SK-N-SH (cell line): ENCODE measurements at regions not wholly inside any gene's neighbourhood (a gene's known extent, or its start where the extent isn't known, plus 50 kb on each side); places are given as distances from the start of the nearest gene placed in this dataset.
"Not testable (repeated sequence)": the region's sequence is repeated elsewhere in the genome, so short reads cannot be mapped to it uniquely, and the experiment has no call there.

Experiments used
- CTCF ChIA-PET: fragments of 300-600, 350-600 bp; formaldehyde crosslinking; extraction: SDS; loops from one replicate; lab custom pipeline; 2021; lab: Yijun Ruan, JAX
- POLR2A ChIA-PET: fragments of 350-600 bp; sonication (Branson Sonifier 250); formaldehyde crosslinking; extraction: SDS; loops from one replicate; lab custom pipeline; 2020; ENCODE audit warnings: antibody characterized with exemption, inconsistent platforms; lab: Yijun Ruan, JAX
- DNase-seq: peaks from one replicate; pipeline ENCODE4 v3.0.0; 2012
- H2AFZ ChIP-seq: fragments of 200-600 bp; sonication (generic); 2 replicates; pipeline ENCODE4 v1.8.1; 2016; ENCODE audit warnings: antibody characterized with exemption, mild to moderate bottlenecking, low read depth
- H3F3A ChIP-seq: fragments of 200-600 bp; sonication (generic); replicated peaks from 2 replicates; pipeline ENCODE3; 2016; ENCODE audit warnings: antibody characterized with exemption, mild to moderate bottlenecking; ENCODE audit not compliant: insufficient read depth
- H3K27ac ChIP-seq, 2 experiments: fragments of 200-500 bp in 1 of 2; fragments of 200-600 bp in 1 of 2; sonication (Bioruptor generic) in 1 of 2; sonication (generic), shearing (Covaris generic) in 1 of 2; 2 replicates each; pipeline versions ENCODE4 v1.5.1 to v1.6.1; 2014 to 2016; ENCODE audit warnings: low read depth in 2 of 2, inconsistent platforms in 1 of 2, low read length in 1 of 2, mild to moderate bottlenecking in 1 of 2, mixed read lengths in 1 of 2
- H3K27me3 ChIP-seq: fragments of 200-600 bp; sonication (generic), shearing (Covaris generic); 2 replicates; pipeline ENCODE4 v1.6.1; 2016; ENCODE audit warnings: mixed run types; ENCODE audit not compliant: insufficient read depth
- H3K36me3 ChIP-seq, 2 experiments: fragments of 200-500 bp in 1 of 2; fragments of 200-600 bp in 1 of 2; sonication (Bioruptor generic) in 1 of 2; sonication (generic) in 1 of 2; replicated peaks in 1 of 2; 2 replicates each; pipeline versions ENCODE3 to v1.5.1; 2014 to 2016; ENCODE audit warnings: low read length in 1 of 2, mild to moderate bottlenecking in 1 of 2; ENCODE audit not compliant: insufficient read depth in 2 of 2, control insufficient read depth in 1 of 2
- H3K4me1 ChIP-seq, 2 experiments: fragments of 200-500 bp in 1 of 2; fragments of 200-600 bp in 1 of 2; sonication (Bioruptor generic) in 1 of 2; sonication (generic), shearing (Covaris generic) in 1 of 2; 2 replicates each; pipeline versions ENCODE4 v1.5.1 to v1.6.1; 2014 to 2016; ENCODE audit warnings: low read depth in 1 of 2, low read length in 1 of 2, mixed run types in 1 of 2; ENCODE audit not compliant: insufficient read depth in 2 of 2, control insufficient read depth in 1 of 2
- H3K4me2 ChIP-seq: fragments of 200-600 bp; sonication (generic), shearing (Covaris generic); 2 replicates; pipeline ENCODE4 v1.6.1; 2017; ENCODE audit warnings: mixed run types
- H3K4me3 ChIP-seq, 2 experiments: fragments of 200-500 bp in 1 of 2; fragments of 200-600 bp in 1 of 2; sonication (Bioruptor generic) in 1 of 2; sonication (generic), shearing (Covaris generic) in 1 of 2; 2 replicates each; pipeline versions ENCODE4 v1.5.1 to v1.8.1; 2014 to 2016; ENCODE audit warnings: low read depth in 2 of 2, inconsistent platforms in 1 of 2, low read length in 1 of 2, mild to moderate bottlenecking in 1 of 2, mixed read lengths in 1 of 2, moderate library complexity in 1 of 2
- H3K79me2 ChIP-seq: fragments of 200-600 bp; sonication (generic); 2 replicates; pipeline ENCODE4 v1.8.1; 2017; ENCODE audit warnings: mild to moderate bottlenecking; ENCODE audit not compliant: insufficient read depth
- H3K9ac ChIP-seq: fragments of 200-600 bp; sonication (generic); 2 replicates; pipeline ENCODE4 v1.6.1; 2017; ENCODE audit warnings: mixed run types
- H3K9me2 ChIP-seq: fragments of 200-600 bp; sonication (generic); 2 replicates; pipeline ENCODE4 v1.6.1; 2017; ENCODE audit warnings: mixed run types
- H3K9me3 ChIP-seq: fragments of 200-600 bp; sonication (generic); 2 replicates; pipeline ENCODE4 v1.6.1; 2017; ENCODE audit warnings: mixed run types, mild to moderate bottlenecking, moderate library complexity
- H4K20me1 ChIP-seq: fragments of 200-600 bp; sonication (generic); 2 replicates; pipeline ENCODE4 v1.6.1; 2017; ENCODE audit warnings: mild to moderate bottlenecking, mixed run types; ENCODE audit not compliant: insufficient read depth
- WGBS: methylation state at CpG from one replicate; pipeline ENCODE4 v1.1.6; 2017; ENCODE audit warnings: low lambda C conversion rate; 5-methylcytosine and 5-hydroxymethylcytosine counted together

- DNase-seq, H3K4me1 ChIP-seq, H3K9me3 ChIP-seq, H3F3A ChIP-seq, H3K4me2 ChIP-seq, CTCF ChIA-PET, POLR2A ChIA-PET, H4K20me1 ChIP-seq, H3K27ac ChIP-seq, H3K27me3 ChIP-seq, H3K9me2 ChIP-seq, H3K9ac ChIP-seq, H3K79me2 ChIP-seq, H3K36me3 ChIP-seq, H3K4me3 ChIP-seq, H2AFZ ChIP-seq: not testable (repeated sequence)
- WGBS: 2% methylated on average over 7 of the region's 7 CpGs
Measured at GRCh38 chr21:5244954-5245353, 5276.4 kb upstream of the TPTE start.

- CTCF ChIA-PET: not testable (repeated sequence)
Measured at GRCh38 chr21:5246416-5246815, 5275.0 kb upstream of the TPTE start.

DNA sequence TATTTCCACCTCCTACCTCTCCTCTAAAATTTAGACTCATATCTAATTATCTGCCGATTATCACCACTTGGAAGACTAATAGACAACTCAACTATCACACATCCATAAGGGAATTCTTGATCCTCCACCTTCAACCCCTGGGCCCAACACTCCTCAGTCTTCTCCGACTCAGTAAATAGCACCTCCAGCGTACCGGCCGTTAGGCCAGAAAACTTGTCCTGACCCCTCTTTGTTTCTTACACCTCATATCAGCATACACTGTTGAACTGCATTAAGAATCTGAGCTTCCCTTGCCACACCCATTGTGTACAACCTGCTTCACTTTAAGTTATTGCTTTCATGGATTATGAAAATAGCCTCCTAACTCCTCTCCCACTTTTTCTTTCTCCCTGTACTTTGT lies 5274.0 kb upstream of the TPTE start:
- H3K9me3 ChIP-seq, H3K4me1 ChIP-seq, H3K27ac ChIP-seq, POLR2A ChIA-PET, CTCF ChIA-PET, H3K36me3 ChIP-seq, DNase-seq, H3K4me2 ChIP-seq, H3K9me2 ChIP-seq, H3K27me3 ChIP-seq, H3K4me3 ChIP-seq, H3K79me2 ChIP-seq, H2AFZ ChIP-seq, H4K20me1 ChIP-seq, H3F3A ChIP-seq, H3K9ac ChIP-seq: not testable (repeated sequence)
- 26% methylated on average over 5 of the region's 5 CpGs for WGBS

More at GRCh38 chr21:5246416-5246815, 5275.0 kb upstream of the TPTE start:
- H3K36me3 ChIP-seq, H3K4me1 ChIP-seq, H4K20me1 ChIP-seq, H3F3A ChIP-seq, H3K9ac ChIP-seq, H3K4me2 ChIP-seq, POLR2A ChIA-PET, H3K9me3 ChIP-seq, H3K4me3 ChIP-seq, H2AFZ ChIP-seq, DNase-seq, H3K79me2 ChIP-seq, H3K27ac ChIP-seq, H3K9me2 ChIP-seq, H3K27me3 ChIP-seq: not testable (repeated sequence)
- WGBS: 2% methylated on average over 6 of the region's 6 CpGs

DNA sequence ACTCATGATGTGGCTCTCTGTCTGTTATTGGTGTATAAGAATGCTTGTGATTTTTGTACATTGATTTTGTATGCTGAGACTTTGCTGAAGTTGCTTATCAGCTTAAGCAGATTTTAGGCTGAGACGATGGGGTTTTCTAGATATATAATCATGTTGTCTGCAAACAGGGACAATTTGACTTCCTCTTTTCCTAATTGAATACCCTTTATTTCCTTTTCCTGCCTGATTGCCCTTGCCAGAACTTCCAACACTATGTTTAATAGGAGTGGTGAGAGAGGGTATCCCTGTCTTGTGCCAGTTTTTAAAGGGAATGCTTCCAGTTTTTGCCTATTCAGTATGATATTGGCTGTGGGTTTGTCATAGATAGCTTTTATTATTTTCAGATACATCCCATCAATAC lies 5271.3 kb upstream of the TPTE start:
- CTCF ChIA-PET, POLR2A ChIA-PET: not testable (repeated sequence)

GRCh38 chr21:5251162-5251561 lies 5270.2 kb upstream of the TPTE start:
- POLR2A ChIA-PET, H3K4me1 ChIP-seq, H3F3A ChIP-seq, H3K79me2 ChIP-seq, H3K27me3 ChIP-seq, H3K4me2 ChIP-seq, H3K4me3 ChIP-seq, H3K36me3 ChIP-seq, H3K9me2 ChIP-seq, H2AFZ ChIP-seq, H3K27ac ChIP-seq, H4K20me1 ChIP-seq, CTCF ChIA-PET, H3K9ac ChIP-seq, H3K9me3 ChIP-seq, DNase-seq: not testable (repeated sequence)
- 3% methylated on average over 3 of the region's 3 CpGs for WGBS

More for the DNA sequence above, 5271.3 kb upstream of the TPTE start:
- H4K20me1 ChIP-seq, H3K4me2 ChIP-seq, H3K9me2 ChIP-seq, H3F3A ChIP-seq, H3K4me3 ChIP-seq, H3K27ac ChIP-seq, H3K9ac ChIP-seq, H2AFZ ChIP-seq, H3K27me3 ChIP-seq, H3K9me3 ChIP-seq, H3K79me2 ChIP-seq, H3K4me1 ChIP-seq, H3K36me3 ChIP-seq, DNase-seq: not testable (repeated sequence)
- 5% methylated on average over 1 of the region's 1 CpG for WGBS

- not testable (repeated sequence) for H3K4me1 ChIP-seq
Measured at GRCh38 chr21:5251866-5252265, 5269.5 kb upstream of the TPTE start.

More at GRCh38 chr21:5251866-5252265, 5269.5 kb upstream of the TPTE start:
- H3K79me2 ChIP-seq, H3K9me2 ChIP-seq, H3K9ac ChIP-seq, H3K36me3 ChIP-seq, H4K20me1 ChIP-seq, H3K27me3 ChIP-seq, H3K9me3 ChIP-seq, H3K4me2 ChIP-seq, POLR2A ChIA-PET, H3K27ac ChIP-seq, CTCF ChIA-PET, H3F3A ChIP-seq, H3K4me3 ChIP-seq, H2AFZ ChIP-seq, DNase-seq: not testable (repeated sequence)
- 0% methylated on average over 1 of the region's 1 CpG for WGBS
